ENCODE measurements at regions not wholly inside any gene's neighbourhood (a gene's known extent, or its start where the extent isn't known, plus 50 kb on each side); places are given as distances from the start of the nearest gene placed in this dataset.

DNA sequence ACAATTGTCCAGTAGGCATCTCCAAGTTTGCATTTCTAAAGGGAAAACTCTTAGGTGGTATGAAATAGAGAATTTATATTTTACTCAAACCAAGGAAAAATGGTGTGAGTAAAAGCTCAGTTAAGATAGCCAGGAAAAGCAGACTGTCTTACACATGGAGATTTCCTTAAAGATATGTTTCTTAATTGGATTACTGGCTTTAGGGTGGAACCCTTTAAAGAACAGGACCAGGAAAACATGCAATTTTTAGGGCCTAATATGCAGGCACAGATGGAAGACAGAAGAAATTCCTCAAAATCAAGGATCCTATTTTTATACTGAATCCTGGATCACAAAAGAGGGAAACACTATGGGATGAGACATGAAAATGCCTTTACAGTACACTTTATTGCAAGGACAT lies 100.3 kb upstream of the PCDH17 start:
- no peak for DNase-seq (ENCODE audit: low spot score)
- in situ Hi-C loops (cut with MboI; ENCODE audit: low pct_unique_long_range_greater_than_20kb, low sequenced_read_pairs, unreplicated experiment) = no loop called here
- TF ChIP-seq, protein P1, sequence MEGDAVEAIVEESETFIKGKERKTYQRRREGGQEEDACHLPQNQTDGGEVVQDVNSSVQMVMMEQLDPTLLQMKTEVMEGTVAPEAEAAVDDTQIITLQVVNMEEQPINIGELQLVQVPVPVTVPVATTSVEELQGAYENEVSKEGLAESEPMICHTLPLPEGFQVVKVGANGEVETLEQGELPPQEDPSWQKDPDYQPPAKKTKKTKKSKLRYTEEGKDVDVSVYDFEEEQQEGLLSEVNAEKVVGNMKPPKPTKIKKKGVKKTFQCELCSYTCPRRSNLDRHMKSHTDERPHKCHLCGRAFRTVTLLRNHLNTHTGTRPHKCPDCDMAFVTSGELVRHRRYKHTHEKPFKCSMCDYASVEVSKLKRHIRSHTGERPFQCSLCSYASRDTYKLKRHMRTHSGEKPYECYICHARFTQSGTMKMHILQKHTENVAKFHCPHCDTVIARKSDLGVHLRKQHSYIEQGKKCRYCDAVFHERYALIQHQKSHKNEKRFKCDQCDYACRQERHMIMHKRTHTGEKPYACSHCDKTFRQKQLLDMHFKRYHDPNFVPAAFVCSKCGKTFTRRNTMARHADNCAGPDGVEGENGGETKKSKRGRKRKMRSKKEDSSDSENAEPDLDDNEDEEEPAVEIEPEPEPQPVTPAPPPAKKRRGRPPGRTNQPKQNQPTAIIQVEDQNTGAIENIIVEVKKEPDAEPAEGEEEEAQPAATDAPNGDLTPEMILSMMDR (IDR thresholded peaks at IDR 0.05; ENCODE audit: extremely low read depth, insufficient read depth, missing control alignments) = no peak

DNA sequence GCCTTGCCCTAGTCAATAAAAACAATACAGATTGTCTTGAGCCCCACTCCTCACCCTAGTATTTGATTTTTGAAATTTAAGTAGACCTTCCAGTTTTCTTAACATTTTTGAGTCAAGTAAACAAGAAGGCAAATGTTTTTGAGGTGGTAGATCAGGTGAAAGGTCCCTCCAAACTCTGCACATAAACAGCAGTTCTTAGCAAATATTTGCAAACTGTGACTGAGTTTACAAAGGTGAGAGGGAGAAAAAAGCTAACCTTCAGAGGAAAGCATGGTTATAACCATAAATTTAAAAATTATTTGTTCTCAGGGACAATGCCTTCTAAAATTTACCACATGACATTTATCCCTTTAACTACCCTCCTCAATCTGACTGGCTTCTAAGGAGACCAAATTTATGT lies 84.6 kb upstream of the PCDH17 start:
- TF ChIP-seq, protein P1 (IDR thresholded peaks at IDR 0.05; ENCODE audit: extremely low read depth, insufficient read depth, missing control alignments) = no peak
- in situ Hi-C loops (cut with MboI; ENCODE audit: low pct_unique_long_range_greater_than_20kb, low sequenced_read_pairs, unreplicated experiment) = no loop called here
- DNase-seq (ENCODE audit: low spot score) = no peak

DNA sequence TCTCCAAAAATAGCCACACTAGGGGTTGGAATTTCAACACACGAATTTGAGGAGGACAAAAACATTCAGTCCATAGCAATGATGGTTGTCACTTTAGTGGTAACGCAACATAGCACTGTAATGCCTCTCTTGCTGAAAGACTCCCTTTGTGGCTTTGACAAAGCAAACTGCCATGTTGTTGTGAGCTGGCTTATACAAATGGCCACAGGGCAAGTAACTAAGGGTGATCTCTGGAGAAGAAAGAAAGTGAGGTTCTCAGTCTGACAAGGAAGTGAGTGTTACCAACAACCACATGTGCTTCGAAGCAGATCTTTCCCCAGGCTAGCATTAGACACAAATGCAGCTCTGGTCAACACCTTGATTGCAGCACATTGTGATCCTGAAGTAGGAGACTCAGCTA lies 79.1 kb upstream of the PCDH17 start:
- TF ChIP-seq, protein P1 (IDR thresholded peaks at IDR 0.05; ENCODE audit: extremely low read depth, insufficient read depth, missing control alignments) = no peak
- in situ Hi-C loops (cut with MboI; ENCODE audit: low pct_unique_long_range_greater_than_20kb, low sequenced_read_pairs, unreplicated experiment) = no loop called here
- DNase-seq (ENCODE audit: low spot score) = no peak

DNA sequence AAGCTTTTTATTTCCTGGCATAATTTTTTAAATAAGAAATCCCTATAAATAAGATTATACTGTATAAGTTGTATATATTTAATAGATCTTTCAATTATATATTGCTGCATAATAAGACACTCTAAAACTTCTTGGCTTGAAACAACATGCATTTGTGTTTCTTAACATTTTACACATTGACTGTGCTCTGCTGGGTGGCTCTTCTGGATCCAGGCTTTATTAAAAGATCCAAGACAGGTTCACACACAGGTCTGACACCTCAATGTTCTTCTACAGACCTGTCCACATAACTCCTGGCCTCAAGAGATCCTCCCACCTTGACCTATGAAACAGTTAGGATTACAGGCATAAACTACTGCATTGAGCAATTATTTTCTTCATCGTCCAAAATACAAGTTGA lies 77.6 kb upstream of the PCDH17 start:
- in situ Hi-C loops (cut with MboI; ENCODE audit: low pct_unique_long_range_greater_than_20kb, low sequenced_read_pairs, unreplicated experiment) = no loop called here
- no peak for DNase-seq (ENCODE audit: low spot score)
- TF ChIP-seq, protein P1 (IDR thresholded peaks at IDR 0.05; ENCODE audit: extremely low read depth, insufficient read depth, missing control alignments) = no peak

DNA sequence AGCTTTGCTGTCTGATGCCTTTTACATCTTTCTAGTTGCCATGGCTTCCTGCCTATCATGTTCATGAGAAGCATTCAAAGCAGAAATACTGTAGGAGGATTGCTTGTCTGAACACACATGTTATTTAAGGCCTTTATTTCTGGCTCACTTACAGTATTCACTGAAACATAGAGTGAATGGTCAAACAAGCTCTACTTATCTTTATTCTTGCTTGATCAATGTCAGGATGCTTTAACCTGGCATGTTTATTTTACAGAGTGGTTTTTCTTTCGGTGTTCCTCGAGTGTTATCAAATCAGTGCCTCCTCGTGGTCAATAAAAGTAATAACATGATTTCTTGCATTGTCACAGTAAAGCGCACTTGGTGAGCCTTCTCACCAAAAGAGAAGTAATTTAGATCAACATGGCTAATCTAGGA lies 73.5 kb upstream of the PCDH17 start:
- DNase-seq (ENCODE audit: low spot score) = peak; percentile 2
- TF ChIP-seq, protein P1 (IDR thresholded peaks at IDR 0.05; ENCODE audit: extremely low read depth, insufficient read depth, missing control alignments) = peak; percentile 19
- in situ Hi-C loops (cut with MboI; ENCODE audit: low pct_unique_long_range_greater_than_20kb, low sequenced_read_pairs, unreplicated experiment) = no loop called here

DNA sequence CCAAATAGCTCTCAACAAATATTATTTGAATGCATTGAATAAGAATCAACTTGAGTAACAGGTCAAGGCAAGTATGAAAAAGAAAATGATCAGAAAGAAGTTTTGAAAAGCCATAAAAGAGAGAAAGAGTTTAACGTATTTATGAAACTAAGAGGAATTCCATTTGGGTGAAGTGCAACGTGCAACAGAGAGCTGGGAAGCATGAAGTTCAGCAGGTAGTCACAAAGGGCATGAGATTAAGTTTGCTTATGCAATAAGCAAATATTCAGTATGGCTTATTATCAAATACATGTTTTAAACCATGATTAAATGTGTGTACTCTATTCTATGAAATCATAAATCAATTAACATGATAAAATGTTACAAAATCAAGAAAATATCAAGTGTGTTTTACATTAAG lies 62.7 kb upstream of the PCDH17 start:
- in situ Hi-C loops (cut with MboI; ENCODE audit: low pct_unique_long_range_greater_than_20kb, low sequenced_read_pairs, unreplicated experiment) = no loop called here
- TF ChIP-seq, protein P1 (IDR thresholded peaks at IDR 0.05; ENCODE audit: extremely low read depth, insufficient read depth, missing control alignments) = no peak
- no peak for DNase-seq (ENCODE audit: low spot score)

DNA sequence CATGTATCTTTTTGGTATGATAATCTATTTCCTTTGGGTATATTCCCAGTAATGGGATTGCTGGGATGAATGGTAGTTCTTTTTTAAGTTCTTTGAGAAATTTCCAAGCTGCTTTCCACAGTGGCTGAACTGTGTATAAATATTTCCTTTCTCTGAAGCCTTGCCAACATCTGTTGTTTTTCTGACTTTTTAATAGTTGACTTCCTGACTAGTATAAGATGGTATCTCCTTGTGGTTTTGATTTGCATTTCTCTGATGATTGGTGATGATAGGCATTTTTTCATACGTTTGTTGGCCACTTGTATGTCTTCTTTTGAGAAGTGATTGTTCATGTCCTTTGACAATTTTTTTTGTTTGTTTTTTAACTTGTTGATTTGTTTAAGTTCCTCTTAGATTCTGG lies 61.6 kb upstream of the PCDH17 start:
- in situ Hi-C loops (cut with MboI; ENCODE audit: low pct_unique_long_range_greater_than_20kb, low sequenced_read_pairs, unreplicated experiment) = no loop called here
- DNase-seq (ENCODE audit: low spot score) = no peak
- TF ChIP-seq, protein P1 (IDR thresholded peaks at IDR 0.05; ENCODE audit: extremely low read depth, insufficient read depth, missing control alignments) = no peak

Data from GM13977 (cell line).